Endothelial cell (in vitro differentiated cells): ENCODE measurements at regions not wholly inside any gene's neighbourhood (a gene's known extent, or its start where the extent isn't known, plus 50 kb on each side); places are given as distances from the start of the nearest gene placed in this dataset.

ENCODE experiments used
- DNase-seq: peaks from one replicate; pipeline ENCODE4 v3.0.0; 2021; ENCODE audit warnings: low spot score
- H3K27ac Mint-ChIP-seq: one replicate; pipeline ENCODE4 v1.8.0; 2021; ENCODE audit warnings: mixed read lengths, inconsistent platforms; ENCODE audit not compliant: unreplicated experiment
- H3K27me3 Mint-ChIP-seq: one replicate; pipeline ENCODE4 v1.8.0; 2021; ENCODE audit warnings: mild to moderate bottlenecking, moderate library complexity, mixed read lengths, inconsistent platforms; ENCODE audit not compliant: unreplicated experiment
- H3K36me3 Mint-ChIP-seq: one replicate; pipeline ENCODE4 v1.8.0; 2021; ENCODE audit warnings: mild to moderate bottlenecking, low read depth, mixed read lengths, inconsistent platforms; ENCODE audit not compliant: unreplicated experiment
- H3K4me1 Mint-ChIP-seq: one replicate; pipeline ENCODE4 v1.8.0; 2021; ENCODE audit warnings: mild to moderate bottlenecking, mixed read lengths, inconsistent platforms; ENCODE audit not compliant: unreplicated experiment
- H3K4me3 Mint-ChIP-seq: one replicate; pipeline ENCODE4 v1.8.0; 2021; ENCODE audit warnings: mild to moderate bottlenecking, mixed read lengths, inconsistent platforms; ENCODE audit not compliant: unreplicated experiment
- H3K9me3 Mint-ChIP-seq: one replicate; pipeline ENCODE4 v1.8.0; 2021; ENCODE audit warnings: mixed read lengths, inconsistent platforms; ENCODE audit not compliant: unreplicated experiment
- CTCF ChIP-seq: fragments of 200-600 bp; sonication (generic); IDR thresholded peaks from one replicate; pipeline ENCODE4 v1.5.0; 2021; ENCODE audit warnings: antibody characterized with exemption; ENCODE audit not compliant: unreplicated experiment

DNA sequence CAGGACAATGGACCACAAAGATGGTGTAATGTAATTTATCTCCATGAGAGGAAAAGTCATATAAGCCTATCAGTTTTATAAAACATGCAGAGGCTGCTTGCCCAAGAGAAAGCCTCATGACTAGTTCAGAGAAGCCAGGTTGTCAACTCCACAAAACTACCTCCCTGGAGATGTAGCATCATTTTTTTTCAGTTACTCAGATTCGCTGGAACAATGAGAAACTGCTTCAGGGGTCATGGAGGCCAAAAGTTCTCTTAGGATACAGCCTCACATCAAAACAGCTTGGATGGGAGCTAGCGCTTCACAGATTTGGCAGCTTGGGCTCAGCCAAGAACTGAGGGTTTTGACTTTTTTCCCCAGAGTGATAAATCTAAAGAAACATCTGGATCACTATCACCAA is 263.5 kb downstream of the INSIG2 start:
- TF ChIP-seq CTCF, result no peak
- Mint-ChIP-seq H3K36me3 (no peaks in the 10 kb centered on the region), H3K4me3 (no peak overlapping the region), H3K4me1 (no peaks in the 10 kb centered on the region), H3K9me3 (no peaks in the 10 kb centered on the region), H3K27ac (no peak overlapping the region), H3K27me3 (no peaks in the 10 kb centered on the region)
- no peak for DNase-seq

DNA sequence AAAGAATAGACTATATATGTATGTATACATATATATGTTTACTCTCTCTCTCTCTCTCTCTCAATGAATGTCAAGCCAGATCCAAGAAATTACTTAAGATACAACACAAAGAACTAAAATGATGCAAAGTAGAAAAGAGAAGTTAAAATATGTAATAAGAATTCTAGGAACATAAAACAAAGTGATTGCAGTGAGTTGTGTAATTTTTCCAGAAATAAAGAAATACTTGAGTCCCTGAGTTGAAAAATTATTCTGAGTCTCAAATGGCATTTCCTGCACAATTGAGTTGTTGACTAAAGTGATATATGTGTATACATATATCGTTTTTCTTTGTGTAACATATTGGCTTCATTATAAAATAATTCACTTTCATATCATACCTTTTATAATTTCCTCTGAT is 262.4 kb downstream of the INSIG2 start:
- H3K27ac Mint-ChIP-seq, result no peak overlapping the region
- TF ChIP-seq CTCF, result no peak
- no peaks in the 10 kb centered on the region for H3K36me3 Mint-ChIP-seq
- no peaks in the 10 kb centered on the region for H3K9me3 Mint-ChIP-seq
- DNase-seq, result no peak
- no peaks in the 10 kb centered on the region for H3K4me1 Mint-ChIP-seq
- H3K4me3 Mint-ChIP-seq, result no peak overlapping the region
- H3K27me3 Mint-ChIP-seq, result no peaks in the 10 kb centered on the region

GRCh38 chr2:118349365-118349764 is 261.1 kb downstream of the INSIG2 start:
- no peak overlapping the region for H3K27ac Mint-ChIP-seq
- H3K9me3 Mint-ChIP-seq, result no peaks in the 10 kb centered on the region
- H3K27me3 Mint-ChIP-seq, result no peaks in the 10 kb centered on the region
- no peak for TF ChIP-seq CTCF
- no peak for DNase-seq
- no peaks in the 10 kb centered on the region for H3K36me3 Mint-ChIP-seq
- H3K4me3 Mint-ChIP-seq, result no peak overlapping the region
- no peaks in the 10 kb centered on the region for H3K4me1 Mint-ChIP-seq

- no peaks in the 10 kb centered on the region for H3K27me3 Mint-ChIP-seq
- H3K27ac Mint-ChIP-seq, result no peak overlapping the region
- H3K36me3 Mint-ChIP-seq, result no peaks in the 10 kb centered on the region
These were observed 260.2 kb downstream of the INSIG2 start for GRCh38 chr2:118348380-118349034.

More at GRCh38 chr2:118348380-118349034, 260.2 kb downstream of the INSIG2 start:
- no peak for TF ChIP-seq CTCF
- Mint-ChIP-seq H3K4me1 (no peaks in the 10 kb centered on the region), H3K9me3 (no peaks in the 10 kb centered on the region), H3K4me3 (no peak overlapping the region)
- no peak for DNase-seq
